Thymus (tissue), 11 donors: ENCODE measurements at regions not wholly inside any gene's neighbourhood (a gene's known extent, or its start where the extent isn't known, plus 50 kb on each side); places are given as distances from the start of the nearest gene placed in this dataset.

Source experiments
- DNase-seq, 9 donors: peaks; one replicate each; pipeline ENCODE4 v3.0.0-alpha.2; 2013; ENCODE audit warnings: low spot score in 9 of 9, low read depth in 6 of 9, missing footprints in 1 of 9
- H3K27ac ChIP-seq, 2 donors: one replicate each; pipeline ENCODE4 v1.5.1; 2013; ENCODE audit warnings: control low read depth in 1 of 2, low read depth in 1 of 2, low read length in 1 of 2, mild to moderate bottlenecking in 1 of 2, moderate library complexity in 1 of 2
- H3K27me3 ChIP-seq, 2 donors: one replicate each; pipeline ENCODE4 v1.5.1; 2013; ENCODE audit warnings: low read length in 1 of 2; ENCODE audit not compliant: control insufficient read depth in 2 of 2, insufficient read depth in 1 of 2
- H3K36me3 ChIP-seq, 2 donors: one replicate each; pipeline ENCODE4 v1.5.1; 2013; ENCODE audit warnings: low read length in 1 of 2, mild to moderate bottlenecking in 1 of 2, moderate library complexity in 1 of 2; ENCODE audit not compliant: control insufficient read depth in 2 of 2, insufficient read depth in 2 of 2
- H3K4me1 ChIP-seq, 2 donors: one replicate each; pipeline ENCODE4 v1.5.1; 2013; ENCODE audit warnings: low read length in 2 of 2; ENCODE audit not compliant: control insufficient read depth in 2 of 2, insufficient read depth in 2 of 2
- H3K4me3 ChIP-seq, 2 donors: one replicate each; pipeline ENCODE4 v1.5.1; 2013; ENCODE audit warnings: low read length in 2 of 2, control low read depth in 1 of 2, mild to moderate bottlenecking in 1 of 2
- H3K9me3 ChIP-seq, 2 donors: one replicate each; pipeline ENCODE4 v1.5.1; 2013; ENCODE audit warnings: low read length in 1 of 2, mild to moderate bottlenecking in 1 of 2; ENCODE audit not compliant: control insufficient read depth in 2 of 2, insufficient read depth in 1 of 2
- WGBS: extraction: QIAGEN DNeasy Blood & Tissue Kit; methylation state at CpG from one replicate; pipeline ENCODE4 v1.1.7; 2013; 5-methylcytosine and 5-hydroxymethylcytosine counted together
- donor health status: healthy.

DNA sequence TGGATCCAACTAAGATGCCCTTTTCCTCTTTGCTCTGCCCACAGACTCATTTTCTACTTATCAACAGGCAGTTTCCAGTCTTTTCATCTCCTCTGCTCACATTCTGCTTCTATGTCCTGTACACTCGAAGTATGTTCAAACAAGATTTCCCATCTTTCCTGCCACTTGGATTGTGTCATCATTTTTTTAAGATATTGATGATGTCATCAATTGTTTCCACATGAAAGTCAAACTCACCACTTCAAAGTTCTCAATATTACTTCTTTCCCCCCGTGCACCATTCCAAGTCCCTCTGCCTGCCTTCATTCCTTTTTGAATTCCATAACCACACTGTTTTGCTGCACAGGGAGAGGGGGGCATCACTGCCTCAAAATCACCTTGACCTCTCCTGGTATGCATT is 175.0 kb upstream of the RFX3 start:
- 93% methylated on average over 2 of the region's 2 CpGs for WGBS
- no peak for DNase-seq
- no peaks in the 10 kb centered on the region for H3K36me3 ChIP-seq
- no peaks in the 10 kb centered on the region for H3K9me3 ChIP-seq
- no peaks in the 10 kb centered on the region for H3K27me3 ChIP-seq
- H3K27ac ChIP-seq = no peak overlapping the region
- H3K4me1 ChIP-seq = no peaks in the 10 kb centered on the region
- no peak overlapping the region for H3K4me3 ChIP-seq

DNA sequence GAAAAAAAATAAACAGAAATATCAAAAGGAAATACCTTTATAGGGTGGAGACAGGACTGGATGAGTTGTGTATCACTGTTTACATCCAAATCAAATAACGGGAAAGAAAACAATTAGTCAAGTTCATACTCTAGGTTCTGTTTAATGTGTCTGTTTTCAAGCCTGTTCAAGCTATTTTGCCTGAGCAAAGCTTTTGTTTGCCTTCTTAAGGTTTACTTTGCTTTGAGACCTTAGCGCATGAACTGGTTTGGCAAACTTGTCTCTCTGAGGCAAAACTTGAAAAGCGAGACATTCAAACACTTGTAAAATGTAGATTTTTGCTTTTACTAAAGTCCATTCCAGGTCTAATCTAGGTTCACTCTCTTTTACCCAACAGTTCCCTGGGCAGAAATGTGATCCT is 174.1 kb upstream of the RFX3 start:
- Histone ChIP-seq H3K27me3 (no peaks in the 10 kb centered on the region), H3K4me1 (no peaks in the 10 kb centered on the region), H3K27ac (no peak overlapping the region), H3K9me3 (no peaks in the 10 kb centered on the region), H3K4me3 (no peak overlapping the region), H3K36me3 (no peaks in the 10 kb centered on the region)
- no peak for DNase-seq
- 93% methylated on average over 3 of the region's 3 CpGs for WGBS

DNA sequence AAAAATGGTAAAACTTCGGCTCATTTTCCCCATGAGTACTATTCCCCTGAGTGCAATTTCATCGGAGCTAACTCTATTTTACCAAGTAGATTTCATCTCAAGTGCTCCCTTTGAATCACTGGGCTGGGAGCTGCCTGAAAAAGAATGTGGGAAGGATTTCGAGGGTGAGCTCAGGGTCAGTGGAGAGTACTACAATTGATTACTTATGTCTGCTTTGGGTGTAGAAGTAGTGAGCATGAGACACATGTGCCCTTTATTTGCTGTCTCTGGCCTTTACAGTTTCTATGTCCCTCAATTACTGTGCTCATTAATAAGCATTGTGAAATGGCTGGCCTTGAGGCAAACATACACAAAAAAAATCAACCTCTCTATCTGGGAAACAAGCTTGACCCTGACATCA is 172.7 kb upstream of the RFX3 start:
- no peak for DNase-seq
- Histone ChIP-seq H3K27me3 (no peaks in the 10 kb centered on the region), H3K27ac (no peak overlapping the region), H3K36me3 (no peaks in the 10 kb centered on the region), H3K9me3 (no peaks in the 10 kb centered on the region), H3K4me3 (no peak overlapping the region), H3K4me1 (no peaks in the 10 kb centered on the region)
- WGBS = 94% methylated on average over 3 of the region's 3 CpGs

DNA sequence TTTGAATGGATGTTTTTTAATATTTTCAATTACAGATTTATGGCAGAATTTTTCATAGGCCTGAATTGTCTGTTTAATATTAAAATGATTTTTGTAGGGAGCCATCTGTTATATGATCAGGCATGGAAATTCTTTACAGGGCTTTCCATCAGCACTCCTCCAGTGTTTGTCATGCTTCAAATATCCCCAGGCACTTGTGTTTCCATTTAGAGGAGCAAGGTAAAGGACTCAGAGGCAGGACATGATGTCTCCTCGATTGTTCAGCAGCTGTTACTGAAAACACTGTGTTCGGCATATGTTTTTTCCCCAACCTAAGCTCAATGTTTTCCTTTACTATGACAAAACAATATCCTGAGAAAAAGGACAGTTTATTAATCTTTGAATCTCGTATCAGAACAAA is 172.3 kb upstream of the RFX3 start:
- no peaks in the 10 kb centered on the region for H3K4me1 ChIP-seq
- no peak for DNase-seq
- no peak overlapping the region for H3K4me3 ChIP-seq
- H3K27me3 ChIP-seq = no peaks in the 10 kb centered on the region
- H3K9me3 ChIP-seq = no peaks in the 10 kb centered on the region
- WGBS = 95% methylated on average over 3 of the region's 3 CpGs
- no peaks in the 10 kb centered on the region for H3K36me3 ChIP-seq
- H3K27ac ChIP-seq = no peak overlapping the region

DNA sequence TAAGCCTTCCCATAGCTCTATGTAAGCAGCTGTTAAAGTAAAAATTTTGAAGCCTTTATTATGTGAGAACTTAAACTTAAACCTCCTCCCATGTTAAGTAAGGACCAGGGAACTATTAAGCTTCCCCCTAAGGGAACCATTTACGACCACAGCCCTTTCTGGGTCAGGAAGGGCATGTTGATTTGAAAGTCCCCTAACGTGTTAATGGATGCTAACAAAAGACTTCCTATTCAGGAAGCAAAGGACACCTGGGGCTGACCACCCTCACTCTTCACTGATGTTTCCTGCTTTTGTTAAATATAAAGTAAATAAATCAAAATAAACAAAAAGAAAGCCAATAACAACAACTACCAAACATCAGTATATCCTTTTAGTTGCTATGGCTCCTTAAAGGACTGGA is 170.6 kb upstream of the RFX3 start:
- Histone ChIP-seq H3K27me3 (no peaks in the 10 kb centered on the region), H3K4me3 (no peak overlapping the region), H3K9me3 (no peaks in the 10 kb centered on the region), H3K36me3 (no peaks in the 10 kb centered on the region), H3K4me1 (no peaks in the 10 kb centered on the region), H3K27ac (no peak overlapping the region)
- no peak for DNase-seq
- 49% methylated on average over 2 of the region's 2 CpGs for WGBS

DNA sequence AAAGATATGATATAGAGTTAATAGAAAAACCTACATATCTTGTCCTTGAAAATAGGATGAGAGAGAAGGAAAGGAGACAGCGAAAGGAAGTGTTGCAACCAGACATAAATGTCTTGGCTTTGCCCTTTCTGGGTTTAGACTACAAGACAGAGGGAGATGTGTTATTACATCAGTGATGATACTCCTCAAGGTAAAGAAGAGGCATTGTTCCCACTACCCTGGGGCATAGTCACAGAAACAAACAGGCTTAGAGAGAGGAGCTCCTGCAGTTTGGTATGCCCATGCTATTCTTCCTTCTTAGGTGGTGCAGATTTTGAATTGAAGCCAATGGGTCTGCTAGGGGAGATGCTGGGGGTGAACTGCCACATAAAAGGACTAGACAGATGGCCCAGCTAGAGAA is 166.8 kb upstream of the RFX3 start:
- H3K4me1 ChIP-seq = no peaks in the 10 kb centered on the region
- H3K27me3 ChIP-seq = no peaks in the 10 kb centered on the region
- H3K4me3 ChIP-seq = no peak overlapping the region
- no peak overlapping the region for H3K27ac ChIP-seq
- no peak for DNase-seq
- H3K9me3 ChIP-seq = no peaks in the 10 kb centered on the region
- no peaks in the 10 kb centered on the region for H3K36me3 ChIP-seq
- WGBS = 94% methylated on average over 1 of the region's 1 CpG

DNA sequence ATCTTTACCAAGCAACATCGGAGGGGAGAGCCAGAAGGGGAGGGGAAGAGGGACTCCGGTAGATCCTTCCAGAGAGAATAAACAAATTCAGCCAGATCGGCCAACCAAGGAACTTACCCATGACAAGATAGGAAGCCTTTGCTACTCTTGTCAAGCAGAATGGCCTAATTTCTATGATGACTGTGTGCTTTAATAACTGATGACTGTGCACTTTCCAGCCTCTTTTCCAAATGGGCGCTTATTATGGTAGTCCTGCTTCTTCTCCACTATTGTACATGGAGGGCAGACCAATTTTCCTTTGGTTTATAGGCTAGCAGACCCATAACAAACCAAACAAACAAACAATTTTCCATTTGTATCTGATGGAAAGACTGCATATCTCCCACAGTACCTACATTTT is 163.8 kb upstream of the RFX3 start:
- no peaks in the 10 kb centered on the region for H3K36me3 ChIP-seq
- WGBS = 82% methylated on average over 4 of the region's 4 CpGs
- no peak overlapping the region for H3K27ac ChIP-seq
- H3K4me3 ChIP-seq = no peak overlapping the region
- H3K27me3 ChIP-seq = no peaks in the 10 kb centered on the region
- DNase-seq = no peak
- no peaks in the 10 kb centered on the region for H3K9me3 ChIP-seq
- H3K4me1 ChIP-seq = no peaks in the 10 kb centered on the region

DNA sequence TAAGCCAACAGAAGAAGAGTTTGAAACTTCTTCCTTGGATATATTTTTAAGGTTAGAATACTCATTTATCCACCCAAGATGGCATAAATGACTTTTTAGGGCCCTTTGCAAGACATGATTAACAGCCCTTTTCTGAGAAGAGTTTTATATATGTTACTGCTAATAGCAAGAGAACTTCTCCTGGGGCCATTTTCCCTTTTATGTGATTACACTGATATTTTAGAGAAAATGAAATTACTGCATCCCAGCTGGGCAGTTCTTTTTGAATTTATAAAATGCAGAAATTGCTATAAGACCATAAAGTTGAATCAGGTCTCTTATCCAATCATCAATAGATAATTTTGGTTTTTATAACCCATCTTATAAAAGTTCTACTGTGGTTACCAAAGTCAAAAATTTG is 161.3 kb upstream of the RFX3 start:
- no peak for DNase-seq
- Histone ChIP-seq H3K4me1 (no peaks in the 10 kb centered on the region), H3K36me3 (no peaks in the 10 kb centered on the region), H3K27me3 (no peaks in the 10 kb centered on the region), H3K4me3 (no peak overlapping the region), H3K27ac (no peak overlapping the region), H3K9me3 (no peaks in the 10 kb centered on the region)

DNA sequence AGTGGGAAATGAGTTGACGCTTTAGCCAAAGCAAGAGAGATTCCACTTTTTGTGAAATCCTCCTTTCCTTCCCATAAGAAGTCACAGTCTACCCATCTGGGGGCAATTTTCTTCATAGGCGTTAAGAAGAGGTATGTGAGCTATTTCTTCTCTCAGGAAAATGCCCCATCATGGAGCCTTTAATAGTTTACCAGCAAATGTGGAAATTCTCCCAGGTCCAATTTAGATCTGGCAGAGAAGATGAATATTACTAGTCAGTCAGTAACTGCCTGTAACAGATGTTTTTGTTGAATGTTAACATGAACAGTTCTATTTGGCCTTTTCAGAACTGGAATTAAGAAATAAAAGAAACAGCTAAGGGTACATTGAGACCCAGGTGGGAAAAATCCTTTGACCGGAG is 156.4 kb upstream of the RFX3 start:
- Histone ChIP-seq H3K9me3 (no peaks in the 10 kb centered on the region), H3K4me3 (no peak overlapping the region), H3K27me3 (no peaks in the 10 kb centered on the region), H3K36me3 (no peaks in the 10 kb centered on the region), H3K4me1 (no peaks in the 10 kb centered on the region), H3K27ac (no peak overlapping the region)
- no peak for DNase-seq
- WGBS = 97% methylated on average over 3 of the region's 3 CpGs

DNA sequence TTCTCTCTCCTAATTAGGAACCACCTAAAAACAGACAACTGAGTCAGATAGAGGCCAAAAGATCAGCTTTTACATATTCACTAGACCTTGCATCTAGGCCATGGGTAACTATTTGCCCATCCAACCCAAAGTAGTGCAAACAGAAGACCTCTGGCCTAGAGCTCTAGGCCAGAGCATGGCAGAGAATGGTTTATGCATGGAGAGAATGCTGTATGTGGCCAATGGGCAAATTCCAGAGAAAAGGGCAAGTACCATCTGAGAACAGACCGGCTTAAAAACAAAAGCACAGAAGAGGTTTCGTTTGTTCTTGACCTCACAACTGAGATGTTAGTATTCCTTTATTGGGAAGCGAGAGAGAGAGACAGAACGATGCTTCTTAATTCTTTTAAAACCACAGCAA is 151.7 kb upstream of the RFX3 start:
- H3K27me3 ChIP-seq = no peaks in the 10 kb centered on the region
- H3K36me3 ChIP-seq = no peaks in the 10 kb centered on the region
- H3K4me1 ChIP-seq = no peaks in the 10 kb centered on the region
- DNase-seq = no peak
- WGBS = 89% methylated on average over 4 of the region's 4 CpGs
- H3K9me3 ChIP-seq = no peaks in the 10 kb centered on the region
- no peak overlapping the region for H3K27ac ChIP-seq
- no peak overlapping the region for H3K4me3 ChIP-seq
